Stomach (tissue), 8 donors: ENCODE measurements at regions not wholly inside any gene's neighbourhood (a gene's known extent, or its start where the extent isn't known, plus 50 kb on each side); places are given as distances from the start of the nearest gene placed in this dataset.
"Not testable (repeated sequence)": the region's sequence is repeated elsewhere in the genome, so short reads cannot be mapped to it uniquely, and the experiment has no call there.

ENCODE experiments used
- DNase-seq, 2 donors: peaks; one replicate each; pipeline versions ENCODE4 v3.0.0 to v3.0.0-alpha.2; 2013 to 2019
- H3K27ac ChIP-seq, 5 donors: fragments of 200-600 bp in 4 of 5; sonication (generic) in 4 of 5; one replicate each; pipeline ENCODE4 v1.5.1; 2013 to 2019; ENCODE audit warnings: mild to moderate bottlenecking in 1 of 5, moderate library complexity in 1 of 5
- H3K27me3 ChIP-seq, 3 donors: fragments of 200-600 bp; sonication (generic); one replicate each; pipeline ENCODE4 v1.5.1; 2017 to 2019; ENCODE audit warnings: mixed run types in 1 of 3
- H3K36me3 ChIP-seq, 4 donors: fragments of 200-600 bp; sonication (generic); 1 replicate in 3 of 4; 2 replicates in 1 of 4; pipeline ENCODE4 v1.5.1; 2016 to 2019
- H3K4me1 ChIP-seq, 4 donors: fragments of 200-600 bp; sonication (generic); one replicate each; pipeline ENCODE4 v1.5.1; 2016 to 2019
- H3K4me3 ChIP-seq, 4 donors: fragments of 200-600 bp; sonication (generic) in 3 of 4; one replicate each; pipeline ENCODE4 v1.5.1; 2016 to 2019; ENCODE audit warnings: mild to moderate bottlenecking in 1 of 4
- H3K9me3 ChIP-seq, 4 donors: fragments of 200-600 bp; sonication (generic); one replicate each; pipeline ENCODE4 v1.5.1; 2016 to 2019
- EP300 ChIP-seq: sonication (generic); formaldehyde crosslinking; IDR thresholded peaks from one replicate; pipeline ENCODE4 v1.6.1; 2017; ENCODE audit warnings: antibody characterized with exemption
- POLR2A ChIP-seq, 4 donors: fragments of 450-650 bp; IDR thresholded peaks; one replicate each; pipeline ENCODE4 v1.6.1; 2016; ENCODE audit warnings: antibody characterized with exemption in 4 of 4, control low read depth in 2 of 4, mild to moderate bottlenecking in 1 of 4, moderate library complexity in 1 of 4
- POLR2AphosphoS5 ChIP-seq, 3 donors: sonication (generic); formaldehyde crosslinking; IDR thresholded peaks; one replicate each; pipeline ENCODE4 v1.6.1; 2016; ENCODE audit warnings: antibody characterized with exemption in 3 of 3
- WGBS, 5 donors: extraction: QIAGEN DNeasy Blood & Tissue Kit in 3 of 5; methylation state at CpG; one replicate each; pipeline versions ENCODE4 v1.1.5 to v1.1.7; 2013 to 2018; 5-methylcytosine and 5-hydroxymethylcytosine counted together
- intact Hi-C: fragments of 100-400 bp; cut with DNase I; formaldehyde crosslinking; loops from one replicate; pipeline ENCODE4 v1.15.1; 2023; ENCODE audit warnings: low total_unique reads
- TF ChIP-seq, protein P1 (sequence below), 7 experiments: fragments of 450-650 bp in 4 of 7; fragments of 200-600 bp in 3 of 7; sonication (generic) in 3 of 7; IDR thresholded peaks; one replicate each; pipeline ENCODE4 v1.5.1; 2016 to 2019; ENCODE audit warnings: antibody characterized with exemption in 7 of 7, control low read depth in 2 of 7, mild to moderate bottlenecking in 1 of 7
- donor health status: healthy with polysubstance abuse.
- donor health status: Bipolar disorder and iron deficiency.
- donor health status: healthy.

DNA sequence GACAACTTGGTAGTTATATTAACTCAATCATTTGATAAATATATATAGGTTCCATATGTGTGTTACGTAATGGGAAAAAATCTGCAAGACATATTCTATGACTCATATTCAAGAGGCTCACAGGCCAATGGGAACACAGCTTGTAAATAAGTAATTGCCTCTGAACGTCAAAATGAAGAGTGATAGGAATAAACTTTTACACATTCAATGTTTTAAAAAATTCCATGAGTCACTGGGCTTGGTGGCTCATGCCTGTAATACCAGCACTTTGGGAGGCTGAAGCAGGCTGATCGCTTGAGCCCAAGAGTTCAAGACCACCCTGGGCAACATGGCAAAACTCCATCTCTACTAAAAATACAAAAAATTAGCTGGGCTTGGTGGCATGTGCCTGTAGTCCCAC lies 209.4 kb upstream of the MCHR2 start:
- no peak overlapping the region for H3K27ac ChIP-seq
- TF ChIP-seq, protein P1, sequence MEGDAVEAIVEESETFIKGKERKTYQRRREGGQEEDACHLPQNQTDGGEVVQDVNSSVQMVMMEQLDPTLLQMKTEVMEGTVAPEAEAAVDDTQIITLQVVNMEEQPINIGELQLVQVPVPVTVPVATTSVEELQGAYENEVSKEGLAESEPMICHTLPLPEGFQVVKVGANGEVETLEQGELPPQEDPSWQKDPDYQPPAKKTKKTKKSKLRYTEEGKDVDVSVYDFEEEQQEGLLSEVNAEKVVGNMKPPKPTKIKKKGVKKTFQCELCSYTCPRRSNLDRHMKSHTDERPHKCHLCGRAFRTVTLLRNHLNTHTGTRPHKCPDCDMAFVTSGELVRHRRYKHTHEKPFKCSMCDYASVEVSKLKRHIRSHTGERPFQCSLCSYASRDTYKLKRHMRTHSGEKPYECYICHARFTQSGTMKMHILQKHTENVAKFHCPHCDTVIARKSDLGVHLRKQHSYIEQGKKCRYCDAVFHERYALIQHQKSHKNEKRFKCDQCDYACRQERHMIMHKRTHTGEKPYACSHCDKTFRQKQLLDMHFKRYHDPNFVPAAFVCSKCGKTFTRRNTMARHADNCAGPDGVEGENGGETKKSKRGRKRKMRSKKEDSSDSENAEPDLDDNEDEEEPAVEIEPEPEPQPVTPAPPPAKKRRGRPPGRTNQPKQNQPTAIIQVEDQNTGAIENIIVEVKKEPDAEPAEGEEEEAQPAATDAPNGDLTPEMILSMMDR (IDR thresholded peaks at IDR 0.05), result no peak
- TF ChIP-seq EP300 (no peak), POLR2AphosphoS5 (IDR thresholded peaks at IDR 0.05) (no peak), POLR2A (IDR thresholded peaks at IDR 0.05) (no peak)
- H3K4me1 ChIP-seq, result no peaks in the 10 kb centered on the region
- H3K9me3 ChIP-seq, result no peaks in the 10 kb centered on the region
- no peaks in the 10 kb centered on the region for H3K36me3 ChIP-seq
- H3K27me3 ChIP-seq, result peaks cover 0 to 4% (median 0%) of the 10 kb centered on the region in 3 donors
- 68 to 86% (median 84%) methylated on average over 3 of the region's 3 CpGs for WGBS, 5 donors
- DNase-seq, result no peak
- intact Hi-C loops, result no loop called here
- no peak overlapping the region for H3K4me3 ChIP-seq

DNA sequence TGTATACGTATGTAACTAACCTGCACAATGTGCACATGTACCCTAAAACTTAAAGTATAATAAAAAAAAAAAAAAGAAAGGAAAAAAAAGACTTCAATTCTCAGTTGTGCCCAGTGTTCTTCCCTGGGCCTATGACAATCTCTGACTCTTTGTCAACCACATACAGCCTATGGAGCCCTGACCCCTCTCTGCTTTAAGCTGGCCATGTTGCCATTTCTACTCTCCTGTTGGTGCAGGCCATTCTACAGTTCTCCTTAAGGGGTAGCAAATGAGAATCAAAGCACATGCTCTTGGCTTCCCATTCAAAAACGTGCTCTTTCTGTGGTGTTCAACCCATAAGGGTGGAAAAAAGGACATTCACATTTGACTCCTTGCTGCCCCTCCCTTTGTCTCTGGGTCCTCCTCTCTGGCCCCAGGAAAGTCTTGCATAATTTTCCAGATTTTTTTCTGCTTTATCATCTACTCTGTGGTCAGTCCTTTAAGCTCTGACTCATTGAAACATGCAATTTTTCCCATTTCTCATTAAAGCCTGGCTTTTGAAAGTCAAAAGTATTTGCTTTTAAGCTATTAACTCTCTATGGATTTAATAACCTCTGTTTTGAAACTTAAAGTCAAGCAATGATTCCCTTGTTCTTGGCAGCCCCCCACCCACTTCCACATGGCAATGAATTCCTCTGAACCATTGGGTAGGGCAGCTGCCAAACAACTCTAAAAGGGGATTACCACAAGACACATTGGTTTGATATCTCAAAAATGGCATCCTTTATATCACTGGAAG lies 208.6 kb upstream of the MCHR2 start:
- no peaks in the 10 kb centered on the region for H3K9me3 ChIP-seq
- no peaks in the 10 kb centered on the region for H3K36me3 ChIP-seq
- TF ChIP-seq EP300 (no peak), POLR2AphosphoS5 (IDR thresholded peaks at IDR 0.05) (no peak), POLR2A (IDR thresholded peaks at IDR 0.05) (no peak)
- intact Hi-C loops, result no loop called here
- H3K4me3 ChIP-seq, result no peak overlapping the region
- no peak overlapping the region for H3K27ac ChIP-seq
- H3K27me3 ChIP-seq, result peaks cover 0 to 4% (median 0%) of the 10 kb centered on the region in 3 donors
- no peaks in the 10 kb centered on the region for H3K4me1 ChIP-seq
- DNase-seq, result no peak
- WGBS, 5 donors, result 57 to 69% (median 63%) methylated on average over 2 of the region's 2 CpGs

DNA sequence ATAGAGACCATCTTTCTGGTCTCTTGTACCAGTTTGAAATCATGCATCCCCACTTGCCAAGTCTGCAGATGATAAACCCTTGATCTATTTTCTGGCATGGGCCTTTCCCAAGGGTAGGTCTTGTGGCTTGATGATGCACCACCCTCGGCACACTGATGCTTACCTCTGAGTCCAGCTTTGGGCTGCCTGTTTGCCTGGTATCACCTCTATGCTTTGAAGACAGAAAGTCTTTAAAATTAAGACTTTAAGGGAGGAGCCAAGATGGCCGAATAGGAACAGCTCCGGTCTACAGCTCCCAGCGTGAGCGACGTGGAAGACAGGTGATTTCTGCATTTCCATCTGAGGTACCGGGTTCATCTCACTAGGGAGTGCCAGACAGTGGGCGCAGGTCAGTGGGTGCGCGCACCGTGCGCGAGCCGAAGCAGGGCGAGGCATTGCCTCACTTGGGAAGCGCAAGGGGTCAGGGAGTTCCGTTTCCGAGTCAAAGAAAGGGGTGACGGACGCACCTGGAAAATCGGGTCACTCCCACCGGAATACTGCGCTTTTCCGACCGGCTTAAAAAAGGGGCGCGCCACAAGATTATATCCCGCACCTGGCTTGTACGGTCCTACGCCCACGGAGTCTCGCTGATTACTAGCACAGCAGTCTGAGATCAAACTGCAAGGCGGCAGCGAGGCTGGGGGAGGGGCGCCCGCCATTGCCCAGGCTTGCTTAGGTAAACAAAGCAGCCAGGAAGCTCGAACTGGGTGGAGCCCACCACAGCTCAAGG lies 202.4 kb upstream of the MCHR2 start:
- H3K4me1 ChIP-seq, H3K9me3 ChIP-seq, H3K4me3 ChIP-seq, H3K36me3 ChIP-seq, H3K27me3 ChIP-seq, DNase-seq, intact Hi-C loops, H3K27ac ChIP-seq: not testable (repeated sequence)
- WGBS, 5 donors, result 86 to 97% (median 94%) methylated on average over 12 to 36 of the region's 37 CpGs

DNA sequence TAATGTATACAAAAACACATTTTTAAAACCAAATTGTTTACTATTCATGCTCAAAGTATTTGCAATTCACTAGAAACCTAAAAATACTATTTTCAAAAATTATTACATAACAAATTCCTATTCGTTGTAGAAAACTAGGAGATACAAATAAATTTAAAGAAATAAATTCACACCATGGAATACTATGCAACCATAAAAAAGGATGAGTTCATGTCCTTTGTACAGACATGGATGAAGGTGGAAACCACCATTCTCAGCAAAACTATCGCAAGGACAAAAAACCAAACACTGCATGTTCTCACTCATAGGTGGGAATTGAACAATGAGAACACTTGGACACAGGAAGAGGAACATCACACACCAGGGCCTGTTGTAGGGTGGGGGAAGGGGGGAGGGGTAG lies 201.2 kb upstream of the MCHR2 start:
- DNase-seq, intact Hi-C loops, H3K4me1 ChIP-seq, H3K27ac ChIP-seq, H3K36me3 ChIP-seq, H3K27me3 ChIP-seq, H3K9me3 ChIP-seq, H3K4me3 ChIP-seq: not testable (repeated sequence)
- 87 to 94% (median 92%) methylated on average over 2 of the region's 2 CpGs for WGBS, 5 donors

GRCh38 chr6:100194535-100194934 lies 200.5 kb upstream of the MCHR2 start:
- no peak for DNase-seq
- TF ChIP-seq EP300 (no peak), POLR2AphosphoS5 (IDR thresholded peaks at IDR 0.05) (no peak), POLR2A (IDR thresholded peaks at IDR 0.05) (no peak)
- TF ChIP-seq, protein P1 (IDR thresholded peaks at IDR 0.05), result no peak

DNA sequence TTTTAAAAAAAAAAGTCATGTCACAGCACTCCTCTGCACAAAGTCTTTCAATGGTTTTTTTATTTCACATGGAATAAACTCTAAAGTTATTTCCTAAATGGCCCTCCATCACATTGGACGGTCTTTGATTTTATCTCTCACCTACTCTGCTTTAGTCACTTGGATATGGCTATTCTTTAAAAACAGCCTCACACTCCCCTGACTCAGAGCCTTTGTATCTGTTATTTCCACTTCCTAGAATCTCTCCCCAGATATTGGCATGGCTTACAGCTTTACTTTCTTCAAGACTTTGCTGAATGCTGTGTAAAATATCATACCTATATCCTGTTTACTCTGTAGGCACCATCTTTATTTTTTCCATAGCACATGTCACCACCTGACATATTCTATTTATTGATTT lies 194.7 kb upstream of the MCHR2 start:
- Histone ChIP-seq H3K9me3 (no peaks in the 10 kb centered on the region), H3K27ac (no peak overlapping the region), H3K36me3 (no peaks in the 10 kb centered on the region), H3K4me1 (no peaks in the 10 kb centered on the region), H3K27me3 (no peaks in the 10 kb centered on the region), H3K4me3 (no peak overlapping the region)
- TF ChIP-seq, protein P1 (IDR thresholded peaks at IDR 0.05), result no peak
- TF ChIP-seq POLR2AphosphoS5 (IDR thresholded peaks at IDR 0.05), result no peak
- no peak for TF ChIP-seq EP300
- no peak for TF ChIP-seq POLR2A (IDR thresholded peaks at IDR 0.05)
- 82 to 88% (median 86%) methylated on average over 1 of the region's 1 CpG for WGBS, 5 donors
- DNase-seq, result no peak
- intact Hi-C loops, result no loop called here

More at GRCh38 chr6:100194535-100194934, 200.5 kb upstream of the MCHR2 start:
- intact Hi-C loops, result no loop called here
- H3K27me3 ChIP-seq, result no peaks in the 10 kb centered on the region
- no peak overlapping the region for H3K27ac ChIP-seq
- H3K4me3 ChIP-seq, result no peak overlapping the region
- WGBS, 5 donors, result 53 to 77% (median 70%) methylated on average over 3 of the region's 3 CpGs
- H3K9me3 ChIP-seq, result no peaks in the 10 kb centered on the region
- no peaks in the 10 kb centered on the region for H3K4me1 ChIP-seq
- no peaks in the 10 kb centered on the region for H3K36me3 ChIP-seq
